Astrocyte (in vitro differentiated cells and primary cell): ENCODE measurements at regions not wholly inside any gene's neighbourhood (a gene's known extent, or its start where the extent isn't known, plus 50 kb on each side); places are given as distances from the start of the nearest gene placed in this dataset.

Experiments used
- DNase-seq: peaks from one replicate; pipeline ENCODE4 v3.0.0-alpha.2; 2010; ENCODE audit warnings: low read depth
- FAIRE-seq: peaks from 2 replicates; lab custom pipeline; 2011; peaks lifted over from hg19 to GRCh38; lab: Jason Lieb, UNC
- H2AFZ ChIP-seq: 2 replicates; pipeline ENCODE4 v1.6.0; 2012; ENCODE audit warnings: low read depth, low read length, inconsistent platforms
- H3K27ac ChIP-seq: 2 replicates; pipeline ENCODE4 v1.5.1; 2011; ENCODE audit warnings: low read depth, low read length, inconsistent platforms
- H3K27me3 ChIP-seq: 2 replicates; pipeline ENCODE4 v1.6.0; 2011; ENCODE audit warnings: low read length, inconsistent platforms; ENCODE audit not compliant: insufficient read depth
- H3K36me3 ChIP-seq: 2 replicates; pipeline ENCODE4 v1.5.1; 2011; ENCODE audit warnings: low read length, inconsistent platforms; ENCODE audit not compliant: insufficient read depth
- H3K4me1 ChIP-seq: 2 replicates; pipeline ENCODE4 v1.5.1; 2011; ENCODE audit warnings: low read length, inconsistent platforms; ENCODE audit not compliant: insufficient read depth
- H3K4me2 ChIP-seq: 2 replicates; pipeline ENCODE4 v1.6.0; 2012; ENCODE audit warnings: low read length, inconsistent platforms
- H3K4me3 ChIP-seq: 2 replicates; pipeline ENCODE4 v1.5.1; 2011; ENCODE audit warnings: low read depth, mild to moderate bottlenecking, low read length, inconsistent platforms; ENCODE audit not compliant: insufficient read depth
- H3K79me2 ChIP-seq: 2 replicates; pipeline ENCODE4 v1.6.0; 2012; ENCODE audit warnings: mild to moderate bottlenecking, low read length, inconsistent platforms; ENCODE audit not compliant: insufficient read depth
- H3K9ac ChIP-seq: 2 replicates; pipeline ENCODE4 v1.6.0; 2012; ENCODE audit warnings: mild to moderate bottlenecking, low read length, inconsistent platforms
- H3K9me3 ChIP-seq: 2 replicates; pipeline ENCODE4 v1.5.1; 2012; ENCODE audit warnings: low read depth, mild to moderate bottlenecking, low read length, inconsistent platforms; ENCODE audit not compliant: insufficient read depth
- H4K20me1 ChIP-seq: 2 replicates; pipeline ENCODE4 v1.6.0; 2012; ENCODE audit warnings: low read length, inconsistent platforms; ENCODE audit not compliant: insufficient read depth
- H3K27ac Mint-ChIP-seq: one replicate; pipeline ENCODE4 v1.8.0; 2021; ENCODE audit warnings: mild to moderate bottlenecking, mixed read lengths; ENCODE audit not compliant: unreplicated experiment
- H3K27me3 Mint-ChIP-seq: one replicate; pipeline ENCODE4 v1.8.0; 2021; ENCODE audit warnings: low read depth, mixed read lengths; ENCODE audit not compliant: unreplicated experiment
- H3K36me3 Mint-ChIP-seq: one replicate; pipeline ENCODE4 v1.8.0; 2021; ENCODE audit warnings: low read depth, mixed read lengths; ENCODE audit not compliant: unreplicated experiment
- H3K4me1 Mint-ChIP-seq: one replicate; pipeline ENCODE4 v1.8.0; 2021; ENCODE audit warnings: low read depth, mixed read lengths; ENCODE audit not compliant: unreplicated experiment
- H3K4me3 Mint-ChIP-seq: one replicate; pipeline ENCODE4 v1.8.0; 2021; ENCODE audit warnings: mild to moderate bottlenecking, moderate library complexity, mixed read lengths; ENCODE audit not compliant: unreplicated experiment
- H3K9me3 Mint-ChIP-seq: one replicate; pipeline ENCODE4 v1.8.0; 2021; ENCODE audit warnings: mild to moderate bottlenecking, mixed read lengths; ENCODE audit not compliant: unreplicated experiment
- EZH2 ChIP-seq: IDR thresholded peaks from 2 replicates; pipeline ENCODE4 v1.6.1; 2012; ENCODE audit warnings: mild to moderate bottlenecking, low read length, inconsistent platforms; ENCODE audit not compliant: insufficient read depth
- TF ChIP-seq, protein P1 (sequence below): IDR thresholded peaks from 2 replicates; pipeline ENCODE4 v1.5.1; 2011; ENCODE audit warnings: low read depth, mild to moderate bottlenecking, inconsistent platforms, low read length, moderate library complexity; ENCODE audit not compliant: insufficient read depth

DNA sequence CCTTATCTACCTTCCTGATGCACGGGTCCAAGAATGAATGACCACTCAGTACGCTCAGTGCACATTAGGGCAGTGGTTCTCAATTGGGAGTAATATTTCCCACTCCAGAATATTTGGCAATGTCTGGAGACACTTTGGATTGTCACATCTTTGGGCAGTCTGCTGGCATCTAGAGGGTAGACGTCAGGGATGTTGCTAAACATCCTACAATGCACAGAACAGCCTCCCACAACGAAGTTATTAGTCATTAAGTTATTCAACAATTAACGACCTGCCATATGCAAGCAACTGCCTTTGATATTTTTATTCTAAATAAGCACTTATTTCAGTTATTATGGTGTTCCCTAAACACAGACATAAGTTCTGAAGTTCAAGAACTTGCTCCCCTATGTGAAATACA is 669.3 kb downstream of the TOX3 start:
- H3K36me3 Mint-ChIP-seq, result no peaks in the 10 kb centered on the region
- H3K9me3 ChIP-seq, result no peaks in the 10 kb centered on the region
- no peak overlapping the region for H3K4me3 Mint-ChIP-seq
- H3K4me2 ChIP-seq, result no peak overlapping the region
- H2AFZ ChIP-seq, result no peak overlapping the region
- no peak for TF ChIP-seq EZH2
- TF ChIP-seq, protein P1, sequence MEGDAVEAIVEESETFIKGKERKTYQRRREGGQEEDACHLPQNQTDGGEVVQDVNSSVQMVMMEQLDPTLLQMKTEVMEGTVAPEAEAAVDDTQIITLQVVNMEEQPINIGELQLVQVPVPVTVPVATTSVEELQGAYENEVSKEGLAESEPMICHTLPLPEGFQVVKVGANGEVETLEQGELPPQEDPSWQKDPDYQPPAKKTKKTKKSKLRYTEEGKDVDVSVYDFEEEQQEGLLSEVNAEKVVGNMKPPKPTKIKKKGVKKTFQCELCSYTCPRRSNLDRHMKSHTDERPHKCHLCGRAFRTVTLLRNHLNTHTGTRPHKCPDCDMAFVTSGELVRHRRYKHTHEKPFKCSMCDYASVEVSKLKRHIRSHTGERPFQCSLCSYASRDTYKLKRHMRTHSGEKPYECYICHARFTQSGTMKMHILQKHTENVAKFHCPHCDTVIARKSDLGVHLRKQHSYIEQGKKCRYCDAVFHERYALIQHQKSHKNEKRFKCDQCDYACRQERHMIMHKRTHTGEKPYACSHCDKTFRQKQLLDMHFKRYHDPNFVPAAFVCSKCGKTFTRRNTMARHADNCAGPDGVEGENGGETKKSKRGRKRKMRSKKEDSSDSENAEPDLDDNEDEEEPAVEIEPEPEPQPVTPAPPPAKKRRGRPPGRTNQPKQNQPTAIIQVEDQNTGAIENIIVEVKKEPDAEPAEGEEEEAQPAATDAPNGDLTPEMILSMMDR, result no peak
- H3K36me3 ChIP-seq, result no peaks in the 10 kb centered on the region
- H3K27ac Mint-ChIP-seq, result no peak overlapping the region
- no peak overlapping the region for H3K27ac ChIP-seq
- no peak for FAIRE-seq
- peaks cover 8% of the 10 kb centered on the region for H3K4me1 Mint-ChIP-seq
- no peaks in the 10 kb centered on the region for H3K79me2 ChIP-seq
- H3K4me1 ChIP-seq, result peaks cover 23% of the 10 kb centered on the region
- no peak overlapping the region for H3K4me3 ChIP-seq
- no peak overlapping the region for H3K9ac ChIP-seq
- peaks cover 3% of the 10 kb centered on the region for H3K27me3 Mint-ChIP-seq
- H3K27me3 ChIP-seq, result no peaks in the 10 kb centered on the region
- H4K20me1 ChIP-seq, result no peaks in the 10 kb centered on the region
- no peaks in the 10 kb centered on the region for H3K9me3 Mint-ChIP-seq
- no peak for DNase-seq

DNA sequence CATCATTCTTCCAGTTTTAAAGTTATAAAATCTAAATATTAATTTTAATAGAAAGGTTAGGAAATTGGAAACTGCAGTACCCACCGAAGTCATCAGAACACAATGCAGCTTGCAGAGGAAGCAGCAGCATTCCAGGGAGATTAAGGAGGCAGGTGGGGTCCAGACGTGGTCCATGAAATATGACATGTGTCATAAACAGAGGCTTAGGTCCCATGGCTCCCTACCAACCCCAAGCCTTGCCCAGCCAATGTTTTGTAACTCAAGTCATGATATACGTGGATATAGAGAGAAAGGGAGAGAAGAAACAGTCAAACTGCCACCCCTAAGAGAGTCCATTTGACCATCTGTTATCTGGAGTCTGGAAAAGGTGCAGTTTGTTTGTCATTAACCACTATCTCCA is 670.0 kb downstream of the TOX3 start:
- no peak overlapping the region for H3K27ac ChIP-seq
- Mint-ChIP-seq H3K4me1 (peaks cover 8% of the 10 kb centered on the region), H3K27me3 (peaks cover 5% of the 10 kb centered on the region), H3K4me3 (no peak overlapping the region), H3K27ac (no peak overlapping the region), H3K36me3 (no peaks in the 10 kb centered on the region), H3K9me3 (no peaks in the 10 kb centered on the region)
- H3K9ac ChIP-seq, result no peak overlapping the region
- no peak overlapping the region for H3K4me2 ChIP-seq
- no peaks in the 10 kb centered on the region for H3K27me3 ChIP-seq
- no peaks in the 10 kb centered on the region for H3K79me2 ChIP-seq
- no peak for DNase-seq
- H2AFZ ChIP-seq, result no peak overlapping the region
- H3K4me3 ChIP-seq, result no peak overlapping the region
- FAIRE-seq, result no peak
- TF ChIP-seq, protein P1, result no peak
- TF ChIP-seq EZH2, result no peak
- no peaks in the 10 kb centered on the region for H3K36me3 ChIP-seq
- H4K20me1 ChIP-seq, result no peaks in the 10 kb centered on the region
- H3K4me1 ChIP-seq, result peaks cover 23% of the 10 kb centered on the region
- no peaks in the 10 kb centered on the region for H3K9me3 ChIP-seq

GRCh38 chr16:51876601-51876875 is 670.4 kb downstream of the TOX3 start:
- Histone ChIP-seq H2AFZ (no peak overlapping the region), H3K79me2 (no peaks in the 10 kb centered on the region), H3K9ac (no peak overlapping the region), H3K27me3 (no peaks in the 10 kb centered on the region), H4K20me1 (no peaks in the 10 kb centered on the region), H3K4me3 (no peak overlapping the region), H3K36me3 (no peaks in the 10 kb centered on the region), H3K27ac (no peak overlapping the region), H3K4me2 (no peak overlapping the region), H3K9me3 (no peaks in the 10 kb centered on the region), H3K4me1 (peaks cover 20% of the 10 kb centered on the region)
- no peak for DNase-seq
- H3K4me3 Mint-ChIP-seq, result no peak overlapping the region
- peaks cover 5% of the 10 kb centered on the region for H3K27me3 Mint-ChIP-seq
- H3K4me1 Mint-ChIP-seq, result peaks cover 8% of the 10 kb centered on the region
- no peak overlapping the region for H3K27ac Mint-ChIP-seq
- H3K36me3 Mint-ChIP-seq, result no peaks in the 10 kb centered on the region
- FAIRE-seq, result no peak
- TF ChIP-seq, protein P1, result no peak
- no peak for TF ChIP-seq EZH2
- H3K9me3 Mint-ChIP-seq, result no peaks in the 10 kb centered on the region
